ENCODE measurements at regions not wholly inside any gene's neighbourhood (a gene's known extent, or its start where the extent isn't known, plus 50 kb on each side); places are given as distances from the start of the nearest gene placed in this dataset.
"Not testable (repeated sequence)": the region's sequence is repeated elsewhere in the genome, so short reads cannot be mapped to it uniquely, and the experiment has no call there.

- no peak for DNase-seq
These were observed 58.1 kb downstream of the NPAP1 start for GRCh38 chr15:24733659-24734058.

- no peak for DNase-seq
These were observed 58.8 kb downstream of the NPAP1 start for GRCh38 chr15:24734396-24734795.

GRCh38 chr15:24745290-24745689 lies 69.7 kb downstream of the NPAP1 start:
- DNase-seq, result no peak

GRCh38 chr15:24746094-24746493 lies 70.5 kb downstream of the NPAP1 start:
- DNase-seq, result no peak

GRCh38 chr15:24747376-24747775 lies 71.8 kb downstream of the NPAP1 start:
- no peak for DNase-seq

- DNase-seq, result no peak
These were observed 73.4 kb downstream of the NPAP1 start for GRCh38 chr15:24748812-24749439.

GRCh38 chr15:24752354-24752753 lies 76.8 kb downstream of the NPAP1 start:
- DNase-seq, result no peak

GRCh38 chr15:24756101-24756500 lies 80.5 kb downstream of the NPAP1 start:
- no peak for DNase-seq

- DNase-seq, result no peak
These were observed 84.5 kb downstream of the NPAP1 start for GRCh38 chr15:24760066-24760465.

- no peak for DNase-seq
These were observed 86.2 kb downstream of the NPAP1 start for GRCh38 chr15:24761704-24762302.

- DNase-seq, result no peak
These were observed 88.3 kb downstream of the NPAP1 start for GRCh38 chr15:24763891-24764290.

GRCh38 chr15:24764375-24765171 lies 89.0 kb downstream of the NPAP1 start:
- no peak for DNase-seq

- DNase-seq, result no peak
These were observed 91.0 kb downstream of the NPAP1 start for GRCh38 chr15:24766511-24767133.

GRCh38 chr15:24772266-24772665 lies 96.7 kb downstream of the NPAP1 start:
- no peak for DNase-seq

- peak; percentile 15 for DNase-seq
These were observed 97.3 kb downstream of the NPAP1 start for GRCh38 chr15:24772686-24773373.

GRCh38 chr15:24777307-24777706 lies 101.7 kb downstream of the NPAP1 start:
- DNase-seq, result no peak

GRCh38 chr15:24784506-24784905 lies 108.9 kb downstream of the NPAP1 start:
- no peak for DNase-seq

GRCh38 chr15:24786347-24786746 lies 110.8 kb downstream of the NPAP1 start:
- no peak for DNase-seq

- not testable (repeated sequence) for DNase-seq
These were observed 127.0 kb downstream of the NPAP1 start for GRCh38 chr15:24802624-24803023.

- DNase-seq, result no peak
These were observed 135.1 kb upstream of the SNRPN start for GRCh38 chr15:24819680-24820079.

GRCh38 chr15:24823473-24823872 lies 131.3 kb upstream of the SNRPN start:
- no peak for DNase-seq

GRCh38 chr15:24832282-24832681 lies 122.5 kb upstream of the SNRPN start:
- no peak for DNase-seq

GRCh38 chr15:24835301-24835700 lies 119.5 kb upstream of the SNRPN start:
- no peak for DNase-seq
